ENCODE measurements at regions not wholly inside any gene's neighbourhood (a gene's known extent, or its start where the extent isn't known, plus 50 kb on each side); places are given as distances from the start of the nearest gene placed in this dataset.
A peak's percentile ranks its signal among the peaks of the same experiment; 100 is the strongest.

GRCh38 chr6:27136978-27137814 lies 110.3 kb upstream of the PRSS16 start:
- Histone ChIP-seq H3K36me3 (replicated peaks in 1 of 2; ENCODE audit: control insufficient read depth in 1 of 2, insufficient read depth in 2 of 2, low read length in 2 of 2) (no peaks in the 10 kb centered on the region), H3K79me2 (ENCODE audit: insufficient read depth, low read length) (peaks cover 26% of the 10 kb centered on the region), H3K9ac (ENCODE audit: insufficient read depth, low read length, poor library complexity, severe bottlenecking) (no peak overlapping the region), H3K4me2 (replicated peaks; ENCODE audit: extremely low read depth, low read length, poor library complexity, severe bottlenecking) (peak overlapping the region; percentile 3), H4K20me1 (ENCODE audit: insufficient read depth, low read length) (no peaks in the 10 kb centered on the region), H2AFZ (ENCODE audit: insufficient read depth, low read depth, low read length, poor library complexity, severe bottlenecking) (no peak overlapping the region), H3K27ac (ENCODE audit: low read depth in 1 of 2, low read length in 2 of 2) (no peak overlapping the region), H3K9me3 (replicated peaks in 1 of 2; ENCODE audit: control insufficient read depth in 1 of 2, insufficient read depth in 1 of 2, low read length in 2 of 2) (peaks cover 0 to 7% of the 10 kb centered on the region in 2 donors), H3K4me3 (replicated peaks in 1 of 3; ENCODE audit: low read depth in 2 of 3, low read length in 3 of 3) (no peak overlapping the region), H3K4me1 (ENCODE audit: control insufficient read depth in 1 of 2, insufficient read depth in 2 of 2, low read length in 2 of 2) (peaks cover 32 to 71% of the 10 kb centered on the region in 2 donors), H3K27me3 (ENCODE audit: control insufficient read depth in 2 of 2, insufficient read depth in 2 of 2, low read length in 2 of 2) (no peaks in the 10 kb centered on the region)
- peak in 1 of 3 donors; percentile 7 for DNase-seq
- intact Hi-C loops (cut with micrococcal nuclease), result loop anchor here (10.0 kb wide), 5 partner anchors 338 to 1198 kb away; partner anchors contain the start of genes ZNF184 (in 1 of the 2) and ZSCAN31 (in 1 of the 2)
- H3K4me3 Mint-ChIP-seq, result no peak overlapping the region
- TF ChIP-seq CTCF (IDR thresholded peaks at IDR 0.05), result no peak
- no CpG with 5 or more reads among the region's 5 CpGs for WGBS (ENCODE audit: insufficient coverage)
- H3K27ac Mint-ChIP-seq, result no peak overlapping the region
- peaks cover 0 to 8% (median 5%) of the 10 kb centered on the region in 7 donors for H3K9me3 Mint-ChIP-seq
- H3K27me3 Mint-ChIP-seq (ENCODE audit: low read depth in 3 of 3), result peaks cover 0 to 1% (median 1%) of the 10 kb centered on the region in 3 donors
- peaks cover 36% of the 10 kb centered on the region for H3K4me1 Mint-ChIP-seq
- peaks cover 0 to under 1% of the 10 kb centered on the region in 2 donors for H3K36me3 Mint-ChIP-seq

- H3K36me3 ChIP-seq (replicated peaks in 1 of 2; ENCODE audit: control insufficient read depth in 1 of 2, insufficient read depth in 2 of 2, low read length in 2 of 2), result no peaks in the 10 kb centered on the region
- peaks cover 0 to 3% of the 10 kb centered on the region in 2 donors for H3K9me3 ChIP-seq (replicated peaks in 1 of 2; ENCODE audit: control insufficient read depth in 1 of 2, insufficient read depth in 1 of 2, low read length in 2 of 2)
- no peak overlapping the region for H3K4me3 ChIP-seq (replicated peaks in 1 of 3; ENCODE audit: low read depth in 2 of 3, low read length in 3 of 3)
- no peaks in the 10 kb centered on the region for H3K27me3 ChIP-seq (ENCODE audit: control insufficient read depth in 2 of 2, insufficient read depth in 2 of 2, low read length in 2 of 2)
- H3K79me2 ChIP-seq (ENCODE audit: insufficient read depth, low read length), result peaks cover 38% of the 10 kb centered on the region
- Mint-ChIP-seq H3K4me3 (no peak overlapping the region), H3K27ac (peak overlapping the region in 2 of 7 donors; percentile 75 to 94), H3K4me1 (peaks cover 36% of the 10 kb centered on the region), H3K9me3 (peaks cover 0 to 8% (median 5%) of the 10 kb centered on the region in 7 donors), H3K36me3 (peaks cover 4 to 8% of the 10 kb centered on the region in 2 donors), H3K27me3 (ENCODE audit: low read depth in 3 of 3) (no peaks in the 10 kb centered on the region)
- H3K4me2 ChIP-seq (replicated peaks; ENCODE audit: extremely low read depth, low read length, poor library complexity, severe bottlenecking), result peak overlapping the region; percentile 87
- DNase-seq, result peak in 1 of 3 donors; percentile 31
- intact Hi-C loops (cut with micrococcal nuclease), result loop anchor here (10.0 kb wide), 5 partner anchors 336 to 1196 kb away; partner anchors contain the start of genes ZNF184 (in 1 of the 2) and ZSCAN31 (in 1 of the 2)
- WGBS (ENCODE audit: insufficient coverage), result no CpG with 5 or more reads among the region's 3 CpGs
- no peak overlapping the region for H3K9ac ChIP-seq (ENCODE audit: insufficient read depth, low read length, poor library complexity, severe bottlenecking)
- no peak for TF ChIP-seq CTCF (IDR thresholded peaks at IDR 0.05)
- no peak overlapping the region for H2AFZ ChIP-seq (ENCODE audit: insufficient read depth, low read depth, low read length, poor library complexity, severe bottlenecking)
- peaks cover 22 to 61% of the 10 kb centered on the region in 2 donors for H3K4me1 ChIP-seq (ENCODE audit: control insufficient read depth in 1 of 2, insufficient read depth in 2 of 2, low read length in 2 of 2)
- H4K20me1 ChIP-seq (ENCODE audit: insufficient read depth, low read length), result no peaks in the 10 kb centered on the region
- peak overlapping the region in 1 of 2 donors; percentile 88 for H3K27ac ChIP-seq (ENCODE audit: low read depth in 1 of 2, low read length in 2 of 2)
These were observed 109.1 kb upstream of the PRSS16 start for GRCh38 chr6:27138406-27138805.
